ENCODE measurements at regions not wholly inside any gene's neighbourhood (a gene's known extent, or its start where the extent isn't known, plus 50 kb on each side); places are given as distances from the start of the nearest gene placed in this dataset.

- no peaks in the 10 kb centered on the region for H3K4me1 Mint-ChIP-seq
- H3K4me3 Mint-ChIP-seq, result no peak overlapping the region
- no peak for DNase-seq
- no peaks in the 10 kb centered on the region for H3K27me3 ChIP-seq (ENCODE audit: control insufficient read depth, insufficient read depth, low read length)
- intact Hi-C loops (cut with micrococcal nuclease), result no loop called here
- H3K9me3 ChIP-seq (ENCODE audit: control insufficient read depth, insufficient read depth, low read length), result no peaks in the 10 kb centered on the region
- H3K27me3 Mint-ChIP-seq (ENCODE audit: low read depth in 2 of 2), result peaks cover 4 to 7% of the 10 kb centered on the region in 2 donors
- no peak for ATAC-seq
- no peaks in the 10 kb centered on the region for H3K9me3 Mint-ChIP-seq
- no peak overlapping the region for H3K27ac ChIP-seq (ENCODE audit: low read length)
- no peaks in the 10 kb centered on the region for H3K36me3 Mint-ChIP-seq
- no peak for TF ChIP-seq CTCF (IDR thresholded peaks at IDR 0.05)
- no peaks in the 10 kb centered on the region for H3K36me3 ChIP-seq (ENCODE audit: control insufficient read depth, insufficient read depth, low read length)
- H3K27ac Mint-ChIP-seq, result no peak overlapping the region
- H3K4me1 ChIP-seq (ENCODE audit: control insufficient read depth, insufficient read depth, low read length), result no peaks in the 10 kb centered on the region
- 77% methylated on average over 5 of the region's 5 CpGs for WGBS (ENCODE audit: insufficient coverage)
- no peak overlapping the region for H3K4me3 ChIP-seq (ENCODE audit: low read length)
These were observed 89.5 kb upstream of the GREM2 start for GRCh38 chr1:240701412-240701811.

- no peak for DNase-seq
- Histone ChIP-seq H3K36me3 (ENCODE audit: control insufficient read depth, insufficient read depth, low read length) (no peaks in the 10 kb centered on the region), H3K4me3 (ENCODE audit: low read length) (no peak overlapping the region), H3K4me1 (ENCODE audit: control insufficient read depth, insufficient read depth, low read length) (no peaks in the 10 kb centered on the region), H3K27me3 (ENCODE audit: control insufficient read depth, insufficient read depth, low read length) (no peaks in the 10 kb centered on the region), H3K27ac (ENCODE audit: low read length) (no peak overlapping the region), H3K9me3 (ENCODE audit: control insufficient read depth, insufficient read depth, low read length) (no peaks in the 10 kb centered on the region)
- no peak overlapping the region for H3K27ac Mint-ChIP-seq
- H3K4me3 Mint-ChIP-seq, result no peak overlapping the region
- no peaks in the 10 kb centered on the region for H3K36me3 Mint-ChIP-seq
- H3K4me1 Mint-ChIP-seq, result no peaks in the 10 kb centered on the region
- intact Hi-C loops (cut with micrococcal nuclease), result no loop called here
- H3K9me3 Mint-ChIP-seq, result no peaks in the 10 kb centered on the region
- WGBS (ENCODE audit: insufficient coverage), result 94% methylated on average over 3 of the region's 4 CpGs
- ATAC-seq, result no peak
- TF ChIP-seq CTCF (IDR thresholded peaks at IDR 0.05), result no peak
- peaks cover 9 to 27% of the 10 kb centered on the region in 2 donors for H3K27me3 Mint-ChIP-seq (ENCODE audit: low read depth in 2 of 2)
These were observed 83.5 kb upstream of the GREM2 start for GRCh38 chr1:240695416-240695815.

GRCh38 chr1:240693844-240694243 lies 81.9 kb upstream of the GREM2 start:
- no peak for TF ChIP-seq CTCF (IDR thresholded peaks at IDR 0.05)
- WGBS (ENCODE audit: insufficient coverage), result 44% methylated on average over 1 of the region's 3 CpGs
- no peak for DNase-seq
- no peaks in the 10 kb centered on the region for H3K27me3 ChIP-seq (ENCODE audit: control insufficient read depth, insufficient read depth, low read length)
- no peak overlapping the region for H3K27ac ChIP-seq (ENCODE audit: low read length)
- H3K4me3 ChIP-seq (ENCODE audit: low read length), result no peak overlapping the region
- ATAC-seq, result peak in 1 of 3 donors; percentile 10
- H3K27me3 Mint-ChIP-seq (ENCODE audit: low read depth in 2 of 2), result peaks cover 11 to 33% of the 10 kb centered on the region in 2 donors
- no peaks in the 10 kb centered on the region for H3K9me3 Mint-ChIP-seq
- no peaks in the 10 kb centered on the region for H3K36me3 Mint-ChIP-seq
- H3K27ac Mint-ChIP-seq, result no peak overlapping the region
- H3K4me1 Mint-ChIP-seq, result no peaks in the 10 kb centered on the region
- H3K4me3 Mint-ChIP-seq, result no peak overlapping the region
- no peaks in the 10 kb centered on the region for H3K9me3 ChIP-seq (ENCODE audit: control insufficient read depth, insufficient read depth, low read length)
- H3K36me3 ChIP-seq (ENCODE audit: control insufficient read depth, insufficient read depth, low read length), result no peaks in the 10 kb centered on the region
- no peaks in the 10 kb centered on the region for H3K4me1 ChIP-seq (ENCODE audit: control insufficient read depth, insufficient read depth, low read length)
- intact Hi-C loops (cut with micrococcal nuclease), result no loop called here

DNA sequence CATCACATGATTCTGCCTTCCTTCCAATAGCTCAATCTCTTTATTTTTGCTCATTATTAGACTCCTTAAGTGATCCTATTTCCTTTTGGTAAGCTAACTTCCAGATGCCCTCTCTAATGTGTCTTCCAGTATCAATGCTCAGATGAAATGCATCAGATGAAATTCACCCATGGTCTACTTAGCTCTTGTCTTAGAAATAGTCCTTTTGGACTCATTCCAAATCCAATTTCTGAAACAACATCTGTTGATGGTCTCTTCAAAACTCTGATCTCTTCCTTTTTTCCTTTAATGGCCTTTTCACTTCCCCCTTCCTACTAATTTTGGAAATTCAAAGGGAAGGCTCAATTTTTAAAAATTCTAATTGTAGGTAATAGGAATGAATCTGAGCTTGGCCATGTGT lies 81.1 kb upstream of the GREM2 start:
- ATAC-seq, result no peak
- Mint-ChIP-seq H3K36me3 (no peaks in the 10 kb centered on the region), H3K27me3 (ENCODE audit: low read depth in 2 of 2) (peaks cover 11 to 33% of the 10 kb centered on the region in 2 donors), H3K9me3 (no peaks in the 10 kb centered on the region), H3K27ac (no peak overlapping the region), H3K4me1 (no peaks in the 10 kb centered on the region), H3K4me3 (no peak overlapping the region)
- Histone ChIP-seq H3K36me3 (ENCODE audit: control insufficient read depth, insufficient read depth, low read length) (no peaks in the 10 kb centered on the region), H3K27me3 (ENCODE audit: control insufficient read depth, insufficient read depth, low read length) (no peaks in the 10 kb centered on the region), H3K9me3 (ENCODE audit: control insufficient read depth, insufficient read depth, low read length) (no peaks in the 10 kb centered on the region), H3K27ac (ENCODE audit: low read length) (no peak overlapping the region), H3K4me3 (ENCODE audit: low read length) (no peak overlapping the region), H3K4me1 (ENCODE audit: control insufficient read depth, insufficient read depth, low read length) (no peaks in the 10 kb centered on the region)
- no peak for TF ChIP-seq CTCF (IDR thresholded peaks at IDR 0.05)
- intact Hi-C loops (cut with micrococcal nuclease), result no loop called here
- DNase-seq, result no peak

Data from natural killer cell (primary cell).